Ovary (tissue), 3 donors: ENCODE measurements at regions not wholly inside any gene's neighbourhood (a gene's known extent, or its start where the extent isn't known, plus 50 kb on each side); places are given as distances from the start of the nearest gene placed in this dataset.
"Not testable (repeated sequence)": the region's sequence is repeated elsewhere in the genome, so short reads cannot be mapped to it uniquely, and the experiment has no call there.

Source experiments
- POLR2A ChIP-seq: fragments of 450-650 bp; IDR thresholded peaks from one replicate; pipeline ENCODE4 v1.6.1; 2017; ENCODE audit warnings: antibody characterized with exemption, mild to moderate bottlenecking, moderate library complexity
- TF ChIP-seq, protein P1 (sequence below), 3 donors: fragments of 450-650 bp in 2 of 3; fragments of 200-600 bp in 1 of 3; IDR thresholded peaks; one replicate each; pipeline versions ENCODE4 v1.5.1 to v1.8.0; 2016 to 2022; ENCODE audit warnings: antibody characterized with exemption in 3 of 3, mild to moderate bottlenecking in 1 of 3
- donor health status: DM: no; HTN: no; CAD: no.

DNA sequence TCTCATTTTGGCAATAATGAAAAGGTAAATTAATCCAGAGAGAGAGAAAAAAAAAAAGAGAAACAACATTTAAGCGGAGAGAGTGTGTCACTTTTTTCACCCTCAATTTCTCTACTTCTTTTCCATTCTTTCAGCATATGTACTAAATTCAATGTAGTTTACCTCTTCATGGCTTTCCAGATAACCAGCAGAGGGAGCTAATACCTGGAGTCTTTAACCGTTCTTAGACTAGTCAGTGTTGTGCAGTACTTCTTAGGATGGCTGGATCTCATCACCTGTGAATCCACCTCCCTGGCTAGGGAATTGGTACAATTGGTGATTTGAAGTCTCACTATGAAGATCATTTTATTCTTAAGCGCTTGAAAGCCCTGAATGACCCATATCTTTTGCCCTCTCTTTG, 87.3 kb upstream of the HSFY2 start:
- TF ChIP-seq, protein P1, sequence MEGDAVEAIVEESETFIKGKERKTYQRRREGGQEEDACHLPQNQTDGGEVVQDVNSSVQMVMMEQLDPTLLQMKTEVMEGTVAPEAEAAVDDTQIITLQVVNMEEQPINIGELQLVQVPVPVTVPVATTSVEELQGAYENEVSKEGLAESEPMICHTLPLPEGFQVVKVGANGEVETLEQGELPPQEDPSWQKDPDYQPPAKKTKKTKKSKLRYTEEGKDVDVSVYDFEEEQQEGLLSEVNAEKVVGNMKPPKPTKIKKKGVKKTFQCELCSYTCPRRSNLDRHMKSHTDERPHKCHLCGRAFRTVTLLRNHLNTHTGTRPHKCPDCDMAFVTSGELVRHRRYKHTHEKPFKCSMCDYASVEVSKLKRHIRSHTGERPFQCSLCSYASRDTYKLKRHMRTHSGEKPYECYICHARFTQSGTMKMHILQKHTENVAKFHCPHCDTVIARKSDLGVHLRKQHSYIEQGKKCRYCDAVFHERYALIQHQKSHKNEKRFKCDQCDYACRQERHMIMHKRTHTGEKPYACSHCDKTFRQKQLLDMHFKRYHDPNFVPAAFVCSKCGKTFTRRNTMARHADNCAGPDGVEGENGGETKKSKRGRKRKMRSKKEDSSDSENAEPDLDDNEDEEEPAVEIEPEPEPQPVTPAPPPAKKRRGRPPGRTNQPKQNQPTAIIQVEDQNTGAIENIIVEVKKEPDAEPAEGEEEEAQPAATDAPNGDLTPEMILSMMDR (IDR thresholded peaks at IDR 0.05) = not testable (repeated sequence)
- not testable (repeated sequence) for TF ChIP-seq POLR2A
